Neural progenitor cell (in vitro differentiated cells): ENCODE measurements at regions not wholly inside any gene's neighbourhood (a gene's known extent, or its start where the extent isn't known, plus 50 kb on each side); places are given as distances from the start of the nearest gene placed in this dataset.

ENCODE experiments used
- DNase-seq: peaks from one replicate; pipeline ENCODE4 v3.0.0-alpha.2; 2016; ENCODE audit warnings: low spot score
- H2AFZ ChIP-seq: fragments of 200-600 bp; sonication (generic); replicated peaks from 2 replicates; pipeline ENCODE4 v1.6.1; 2016; ENCODE audit warnings: antibody characterized with exemption
- H3F3A ChIP-seq: fragments of 200-600 bp; sonication (generic); 2 replicates; pipeline ENCODE4 v1.6.1; 2016; ENCODE audit warnings: antibody characterized with exemption, low read depth
- H3K27ac ChIP-seq: fragments of 200-600 bp; sonication (generic); 2 replicates; pipeline ENCODE4 v1.5.1; 2016; ENCODE audit warnings: mild to moderate bottlenecking
- H3K27me3 ChIP-seq: fragments of 200-600 bp; sonication (generic); 2 replicates; pipeline ENCODE4 v1.6.1; 2016; ENCODE audit warnings: mild to moderate bottlenecking, moderate library complexity
- H3K36me3 ChIP-seq: fragments of 200-600 bp; sonication (generic); 2 replicates; pipeline ENCODE4 v1.5.1; 2016
- H3K4me1 ChIP-seq: fragments of 200-600 bp; sonication (generic); 2 replicates; pipeline ENCODE4 v1.6.1; 2016; ENCODE audit warnings: mixed run types
- H3K4me2 ChIP-seq: fragments of 200-600 bp; sonication (generic); 2 replicates; pipeline ENCODE4 v1.6.1; 2016
- H3K4me3 ChIP-seq: fragments of 200-600 bp; sonication (generic); 2 replicates; pipeline ENCODE4 v1.5.1; 2016
- H3K79me2 ChIP-seq: fragments of 200-600 bp; sonication (generic); 2 replicates; pipeline ENCODE4 v1.6.1; 2016; ENCODE audit warnings: low read depth
- H3K9ac ChIP-seq: fragments of 200-600 bp; sonication (generic); 2 replicates; pipeline ENCODE4 v1.6.1; 2016
- H3K9me3 ChIP-seq: fragments of 200-600 bp; sonication (generic); 2 replicates; pipeline ENCODE4 v1.5.1; 2016; ENCODE audit warnings: low read depth
- H4K20me1 ChIP-seq: fragments of 200-600 bp; sonication (generic); 2 replicates; pipeline ENCODE4 v1.6.1; 2016; ENCODE audit warnings: low read depth
- H3K27ac Mint-ChIP-seq: 3 replicates; pipeline ENCODE4 v1.8.0; 2021; ENCODE audit warnings: mixed read lengths
- H3K27me3 Mint-ChIP-seq: 2 replicates; pipeline ENCODE4 v1.8.0; 2022; ENCODE audit warnings: low read depth, mild to moderate bottlenecking, inconsistent platforms, moderate library complexity, mixed read lengths; ENCODE audit not compliant: insufficient read depth
- H3K36me3 Mint-ChIP-seq: 3 replicates; pipeline ENCODE4 v1.8.0; 2021; ENCODE audit warnings: mixed read lengths
- H3K4me1 Mint-ChIP-seq: 3 replicates; pipeline ENCODE4 v1.8.0; 2021; ENCODE audit warnings: mixed read lengths
- H3K4me3 Mint-ChIP-seq: 3 replicates; pipeline ENCODE4 v1.8.0; 2021; ENCODE audit warnings: mild to moderate bottlenecking, moderate library complexity, mixed read lengths
- H3K9me3 Mint-ChIP-seq: 3 replicates; pipeline ENCODE4 v1.8.0; 2020; ENCODE audit warnings: mixed read lengths
- CTCF ChIP-seq: fragments of 200-600 bp; sonication (generic); IDR thresholded peaks from 2 replicates; pipeline ENCODE4 v1.5.1; 2017; ENCODE audit warnings: antibody characterized with exemption, mild to moderate bottlenecking
- EZH2 ChIP-seq: fragments of 200-600 bp; sonication (generic); IDR thresholded peaks from 2 replicates; pipeline ENCODE4 v1.6.1; 2017; ENCODE audit warnings: antibody characterized with exemption, mild to moderate bottlenecking, moderate library complexity
- EZH2phosphoT487 ChIP-seq: fragments of 200-600 bp; sonication (generic); IDR thresholded peaks from 2 replicates; pipeline ENCODE4 v1.6.1; 2017; ENCODE audit warnings: antibody characterized with exemption

GRCh38 chr20:58109126-58109880, 119.2 kb downstream of the ANKRD60 start:
- H3K79me2 ChIP-seq = no peaks in the 10 kb centered on the region

DNA sequence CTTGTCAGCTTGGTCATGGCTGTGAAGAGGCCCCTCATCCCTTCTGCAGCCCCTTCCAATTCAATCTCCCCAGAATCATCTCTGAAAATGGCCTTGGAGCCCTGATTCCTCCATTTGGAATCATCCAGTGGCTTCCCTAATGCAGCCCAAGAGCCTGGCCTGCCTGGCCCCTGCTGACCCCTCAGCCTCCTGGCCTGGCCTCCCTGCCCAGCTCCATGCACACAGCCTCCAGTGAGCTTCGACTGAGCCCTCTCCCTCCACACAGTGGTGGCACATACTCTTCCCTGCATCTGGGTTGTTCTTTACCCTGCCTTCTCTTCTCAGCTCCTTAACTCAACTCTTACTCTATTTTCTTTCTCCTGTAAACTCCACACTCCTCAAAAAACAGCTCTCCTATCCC, 120.9 kb downstream of the ANKRD60 start:
- no peak overlapping the region for H3K27ac Mint-ChIP-seq
- H3K4me1 Mint-ChIP-seq = peaks cover 6% of the 10 kb centered on the region
- no peaks in the 10 kb centered on the region for H4K20me1 ChIP-seq
- no peaks in the 10 kb centered on the region for H3K36me3 Mint-ChIP-seq
- no peak overlapping the region for H3K9ac ChIP-seq
- no peak overlapping the region for H3K27ac ChIP-seq
- TF ChIP-seq EZH2phosphoT487 = no peak
- no peak for TF ChIP-seq EZH2
- TF ChIP-seq CTCF = no peak
- peaks cover 10% of the 10 kb centered on the region for H3K9me3 Mint-ChIP-seq
- no peaks in the 10 kb centered on the region for H3F3A ChIP-seq
- no peaks in the 10 kb centered on the region for H3K27me3 ChIP-seq
- no peaks in the 10 kb centered on the region for H3K79me2 ChIP-seq
- peaks cover 9% of the 10 kb centered on the region for H3K4me1 ChIP-seq
- H3K36me3 ChIP-seq = no peaks in the 10 kb centered on the region
- peaks cover 8% of the 10 kb centered on the region for H3K27me3 Mint-ChIP-seq
- H2AFZ ChIP-seq = no peak overlapping the region
- no peak overlapping the region for H3K4me2 ChIP-seq
- H3K9me3 ChIP-seq = no peaks in the 10 kb centered on the region
- no peak overlapping the region for H3K4me3 ChIP-seq
- no peak overlapping the region for H3K4me3 Mint-ChIP-seq
- no peak for DNase-seq

More at GRCh38 chr20:58109126-58109880, 119.2 kb downstream of the ANKRD60 start:
- Mint-ChIP-seq H3K4me1 (peaks cover 6% of the 10 kb centered on the region), H3K27me3 (peaks cover 4% of the 10 kb centered on the region), H3K4me3 (no peak overlapping the region), H3K27ac (no peak overlapping the region), H3K36me3 (no peaks in the 10 kb centered on the region), H3K9me3 (peaks cover 10% of the 10 kb centered on the region)
- Histone ChIP-seq H3K4me3 (no peak overlapping the region), H3K27ac (no peak overlapping the region), H3K9ac (no peak overlapping the region), H3K9me3 (no peaks in the 10 kb centered on the region), H3K4me2 (no peak overlapping the region), H3K4me1 (peaks cover 9% of the 10 kb centered on the region), H4K20me1 (no peaks in the 10 kb centered on the region), H3K27me3 (no peaks in the 10 kb centered on the region), H3K36me3 (no peaks in the 10 kb centered on the region), H3F3A (no peaks in the 10 kb centered on the region), H2AFZ (no peak overlapping the region)
- DNase-seq = no peak
- TF ChIP-seq EZH2 (no peak), EZH2phosphoT487 (no peak), CTCF (no peak)

DNA sequence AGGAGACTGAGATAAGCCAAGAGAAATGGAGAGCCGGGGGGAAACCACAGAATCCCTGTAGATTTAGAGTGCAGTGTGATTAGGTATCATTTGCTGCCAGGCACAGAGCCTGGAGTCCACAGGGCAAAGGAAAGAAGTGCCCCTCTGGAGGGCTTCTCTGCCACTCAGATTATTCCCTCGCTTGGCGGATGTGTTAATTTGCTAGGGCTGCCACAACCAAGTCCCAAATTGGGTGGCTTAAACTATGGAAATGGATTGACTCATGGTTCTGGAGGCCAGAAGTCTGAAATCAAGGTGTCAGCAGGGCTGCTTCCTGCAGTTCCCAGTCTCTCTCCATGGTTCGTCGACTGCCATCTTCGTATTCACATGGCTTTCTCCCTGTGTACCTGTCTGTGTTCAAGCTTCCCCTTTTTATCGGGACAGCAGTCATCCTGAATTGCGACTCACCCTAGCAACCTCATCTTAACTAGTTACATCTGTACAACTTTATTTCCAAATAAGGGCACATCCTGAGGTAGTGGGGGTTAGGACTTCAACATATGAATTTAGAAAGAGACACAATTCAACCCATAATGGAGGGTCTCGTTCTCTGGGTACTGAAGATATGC, 122.2 kb downstream of the ANKRD60 start:
- H3K27ac ChIP-seq = no peak overlapping the region
- H3K27me3 ChIP-seq = no peaks in the 10 kb centered on the region
- no peak for TF ChIP-seq CTCF
- no peak for TF ChIP-seq EZH2phosphoT487
- TF ChIP-seq EZH2 = no peak
- H3K4me3 Mint-ChIP-seq = no peak overlapping the region
- peak overlapping the region; percentile 76 for H3K27ac Mint-ChIP-seq
- no peaks in the 10 kb centered on the region for H4K20me1 ChIP-seq
- no peak overlapping the region for H3K4me2 ChIP-seq
- H2AFZ ChIP-seq = no peak overlapping the region
- DNase-seq = no peak
- peaks cover 9% of the 10 kb centered on the region for H3K4me1 ChIP-seq
- H3K9me3 ChIP-seq = no peaks in the 10 kb centered on the region
- H3F3A ChIP-seq = no peaks in the 10 kb centered on the region
- no peaks in the 10 kb centered on the region for H3K79me2 ChIP-seq
- no peak overlapping the region for H3K4me3 ChIP-seq
- H3K9me3 Mint-ChIP-seq = peaks cover 10% of the 10 kb centered on the region
- H3K36me3 Mint-ChIP-seq = no peaks in the 10 kb centered on the region
- peaks cover 1% of the 10 kb centered on the region for H3K4me1 Mint-ChIP-seq
- H3K9ac ChIP-seq = no peak overlapping the region
- no peaks in the 10 kb centered on the region for H3K36me3 ChIP-seq
- H3K27me3 Mint-ChIP-seq = peaks cover 8% of the 10 kb centered on the region
